ENCODE measurements at regions not wholly inside any gene's neighbourhood (a gene's known extent, or its start where the extent isn't known, plus 50 kb on each side); places are given as distances from the start of the nearest gene placed in this dataset.
"Not testable (repeated sequence)": the region's sequence is repeated elsewhere in the genome, so short reads cannot be mapped to it uniquely, and the experiment has no call there.

GRCh38 chr6:6869094-6869493 lies 238.7 kb upstream of the RREB1 start:
- DNase-seq (ENCODE audit: low read depth): no peak

- no peak for DNase-seq (ENCODE audit: low read depth)
Measured at GRCh38 chr6:6870921-6871320, 236.8 kb upstream of the RREB1 start.

GRCh38 chr6:6872459-6873344 lies 235.1 kb upstream of the RREB1 start:
- DNase-seq (ENCODE audit: low read depth): no peak

GRCh38 chr6:6873778-6874177 lies 234.0 kb upstream of the RREB1 start:
- no peak for DNase-seq (ENCODE audit: low read depth)

- peak; percentile 59 for DNase-seq (ENCODE audit: low read depth)
Measured at GRCh38 chr6:6875818-6876470, 231.8 kb upstream of the RREB1 start.

GRCh38 chr6:6877792-6878191 lies 230.0 kb upstream of the RREB1 start:
- DNase-seq (ENCODE audit: low read depth): not testable (repeated sequence)

GRCh38 chr6:6878887-6879585 lies 228.7 kb upstream of the RREB1 start:
- no peak for DNase-seq (ENCODE audit: low read depth)

- DNase-seq (ENCODE audit: low read depth): not testable (repeated sequence)
Measured at GRCh38 chr6:6879586-6879974, 228.2 kb upstream of the RREB1 start.

GRCh38 chr6:6880745-6881437 lies 226.9 kb upstream of the RREB1 start:
- DNase-seq (ENCODE audit: low read depth): no peak

- DNase-seq (ENCODE audit: low read depth): no peak
Measured at GRCh38 chr6:6881438-6882225, 226.1 kb upstream of the RREB1 start.

- no peak for DNase-seq (ENCODE audit: low read depth)
Measured at GRCh38 chr6:6882592-6882991, 225.2 kb upstream of the RREB1 start.

- no peak for DNase-seq (ENCODE audit: low read depth)
Measured at GRCh38 chr6:6883011-6883410, 224.8 kb upstream of the RREB1 start.

GRCh38 chr6:6884193-6884627 lies 223.6 kb upstream of the RREB1 start:
- no peak for DNase-seq (ENCODE audit: low read depth)

GRCh38 chr6:6884916-6885315 lies 222.8 kb upstream of the RREB1 start:
- DNase-seq (ENCODE audit: low read depth): no peak

GRCh38 chr6:6885521-6886170 lies 222.1 kb upstream of the RREB1 start:
- DNase-seq (ENCODE audit: low read depth): no peak

GRCh38 chr6:6886171-6886885 lies 221.4 kb upstream of the RREB1 start:
- no peak for DNase-seq (ENCODE audit: low read depth)

GRCh38 chr6:6886886-6887285 lies 220.9 kb upstream of the RREB1 start:
- DNase-seq (ENCODE audit: low read depth): no peak

GRCh38 chr6:6889601-6890000 lies 218.2 kb upstream of the RREB1 start:
- no peak for DNase-seq (ENCODE audit: low read depth)

GRCh38 chr6:6890400-6890858 lies 217.3 kb upstream of the RREB1 start:
- no peak for DNase-seq (ENCODE audit: low read depth)

GRCh38 chr6:6891125-6891721 lies 216.5 kb upstream of the RREB1 start:
- DNase-seq (ENCODE audit: low read depth): no peak
